ENCODE measurements at regions not wholly inside any gene's neighbourhood (a gene's known extent, or its start where the extent isn't known, plus 50 kb on each side); places are given as distances from the start of the nearest gene placed in this dataset.

- 24% methylated on average over 2 of the region's 5 CpGs for WGBS (ENCODE audit: insufficient coverage)
- H3K36me3 ChIP-seq (ENCODE audit: control insufficient read depth, insufficient read depth, low read length): no peaks in the 10 kb centered on the region
- no peaks in the 10 kb centered on the region for H3K9me3 ChIP-seq (ENCODE audit: control insufficient read depth, insufficient read depth, low read length)
- H3K4me1 ChIP-seq (ENCODE audit: control insufficient read depth, insufficient read depth, low read length): peaks cover 6% of the 10 kb centered on the region
- no peak overlapping the region for H3K4me3 ChIP-seq (ENCODE audit: low read depth, low read length)
- no peaks in the 10 kb centered on the region for H3K27me3 ChIP-seq (ENCODE audit: control insufficient read depth, insufficient read depth, low read length)
- no peak overlapping the region for H3K27ac ChIP-seq (ENCODE audit: low read depth, low read length)
- DNase-seq (ENCODE audit: low read depth in 4 of 6, low spot score in 6 of 6): peak in 2 of 6 donors; percentile 64 to 82
Observed at GRCh38 chr13:106681997-106682396, 114.1 kb upstream of the ARGLU1 start.

GRCh38 chr13:106681536-106681935 is 113.6 kb upstream of the ARGLU1 start:
- no peak overlapping the region for H3K27ac ChIP-seq (ENCODE audit: low read depth, low read length)

GRCh38 chr13:106680796-106681472 is 113.0 kb upstream of the ARGLU1 start:
- Histone ChIP-seq H3K4me1 (ENCODE audit: control insufficient read depth, insufficient read depth, low read length) (peaks cover 6% of the 10 kb centered on the region), H3K27ac (ENCODE audit: low read depth, low read length) (peak overlapping the region; percentile 36), H3K9me3 (ENCODE audit: control insufficient read depth, insufficient read depth, low read length) (no peaks in the 10 kb centered on the region), H3K36me3 (ENCODE audit: control insufficient read depth, insufficient read depth, low read length) (no peaks in the 10 kb centered on the region), H3K4me3 (ENCODE audit: low read depth, low read length) (no peak overlapping the region), H3K27me3 (ENCODE audit: control insufficient read depth, insufficient read depth, low read length) (no peaks in the 10 kb centered on the region)
- peak in 4 of 6 donors; percentile 35 to 83 (median 55) for DNase-seq (ENCODE audit: low read depth in 4 of 6, low spot score in 6 of 6)
- 0% methylated on average over 2 of the region's 7 CpGs for WGBS (ENCODE audit: insufficient coverage)

More at GRCh38 chr13:106681536-106681935, 113.6 kb upstream of the ARGLU1 start:
- Histone ChIP-seq H3K4me1 (ENCODE audit: control insufficient read depth, insufficient read depth, low read length) (peaks cover 6% of the 10 kb centered on the region), H3K4me3 (ENCODE audit: low read depth, low read length) (no peak overlapping the region), H3K9me3 (ENCODE audit: control insufficient read depth, insufficient read depth, low read length) (no peaks in the 10 kb centered on the region), H3K36me3 (ENCODE audit: control insufficient read depth, insufficient read depth, low read length) (no peaks in the 10 kb centered on the region), H3K27me3 (ENCODE audit: control insufficient read depth, insufficient read depth, low read length) (no peaks in the 10 kb centered on the region)
- peak in 2 of 6 donors; percentile 54 to 68 for DNase-seq (ENCODE audit: low read depth in 4 of 6, low spot score in 6 of 6)
- WGBS (ENCODE audit: insufficient coverage): no CpG with 5 or more reads among the region's 3 CpGs

- WGBS (ENCODE audit: insufficient coverage): 82% methylated on average over 2 of the region's 5 CpGs
- peaks cover 6% of the 10 kb centered on the region for H3K4me1 ChIP-seq (ENCODE audit: control insufficient read depth, insufficient read depth, low read length)
- H3K9me3 ChIP-seq (ENCODE audit: control insufficient read depth, insufficient read depth, low read length): no peaks in the 10 kb centered on the region
- no peak overlapping the region for H3K4me3 ChIP-seq (ENCODE audit: low read depth, low read length)
- no peaks in the 10 kb centered on the region for H3K27me3 ChIP-seq (ENCODE audit: control insufficient read depth, insufficient read depth, low read length)
- peak in 1 of 6 donors; percentile 62 for DNase-seq (ENCODE audit: low read depth in 4 of 6, low spot score in 6 of 6)
- no peaks in the 10 kb centered on the region for H3K36me3 ChIP-seq (ENCODE audit: control insufficient read depth, insufficient read depth, low read length)
- no peak overlapping the region for H3K27ac ChIP-seq (ENCODE audit: low read depth, low read length)
Observed at GRCh38 chr13:106678646-106679418, 110.9 kb upstream of the ARGLU1 start.

GRCh38 chr13:106675311-106675710 is 107.4 kb upstream of the ARGLU1 start:
- DNase-seq (ENCODE audit: low read depth in 4 of 6, low spot score in 6 of 6): no peak
- H3K36me3 ChIP-seq (ENCODE audit: control insufficient read depth, insufficient read depth, low read length): no peaks in the 10 kb centered on the region
- no peaks in the 10 kb centered on the region for H3K9me3 ChIP-seq (ENCODE audit: control insufficient read depth, insufficient read depth, low read length)
- no peaks in the 10 kb centered on the region for H3K4me1 ChIP-seq (ENCODE audit: control insufficient read depth, insufficient read depth, low read length)
- no peaks in the 10 kb centered on the region for H3K27me3 ChIP-seq (ENCODE audit: control insufficient read depth, insufficient read depth, low read length)
- H3K27ac ChIP-seq (ENCODE audit: low read depth, low read length): no peak overlapping the region
- no peak overlapping the region for H3K4me3 ChIP-seq (ENCODE audit: low read depth, low read length)

GRCh38 chr13:106660746-106661625 is 93.0 kb upstream of the ARGLU1 start:
- Histone ChIP-seq H3K4me1 (ENCODE audit: control insufficient read depth, insufficient read depth, low read length) (no peaks in the 10 kb centered on the region), H3K9me3 (ENCODE audit: control insufficient read depth, insufficient read depth, low read length) (no peaks in the 10 kb centered on the region), H3K36me3 (ENCODE audit: control insufficient read depth, insufficient read depth, low read length) (no peaks in the 10 kb centered on the region), H3K4me3 (ENCODE audit: low read depth, low read length) (no peak overlapping the region), H3K27me3 (ENCODE audit: control insufficient read depth, insufficient read depth, low read length) (no peaks in the 10 kb centered on the region), H3K27ac (ENCODE audit: low read depth, low read length) (no peak overlapping the region)
- DNase-seq (ENCODE audit: low read depth in 4 of 6, low spot score in 6 of 6): peak in 1 of 6 donors; percentile 69
- no CpG with 5 or more reads among the region's 6 CpGs for WGBS (ENCODE audit: insufficient coverage)

- Histone ChIP-seq H3K4me3 (ENCODE audit: low read depth, low read length) (no peak overlapping the region), H3K36me3 (ENCODE audit: control insufficient read depth, insufficient read depth, low read length) (no peaks in the 10 kb centered on the region), H3K9me3 (ENCODE audit: control insufficient read depth, insufficient read depth, low read length) (no peaks in the 10 kb centered on the region), H3K27ac (ENCODE audit: low read depth, low read length) (no peak overlapping the region), H3K27me3 (ENCODE audit: control insufficient read depth, insufficient read depth, low read length) (no peaks in the 10 kb centered on the region), H3K4me1 (ENCODE audit: control insufficient read depth, insufficient read depth, low read length) (no peaks in the 10 kb centered on the region)
- WGBS (ENCODE audit: insufficient coverage): 93% methylated on average over 2 of the region's 3 CpGs
- no peak for DNase-seq (ENCODE audit: low read depth in 4 of 6, low spot score in 6 of 6)
Observed at GRCh38 chr13:106657104-106657503, 89.2 kb upstream of the ARGLU1 start.

GRCh38 chr13:106656186-106656585 is 88.2 kb upstream of the ARGLU1 start:
- H3K36me3 ChIP-seq (ENCODE audit: control insufficient read depth, insufficient read depth, low read length): no peaks in the 10 kb centered on the region
- 83% methylated on average over 1 of the region's 1 CpG for WGBS (ENCODE audit: insufficient coverage)
- DNase-seq (ENCODE audit: low read depth in 4 of 6, low spot score in 6 of 6): peak in 1 of 6 donors; percentile 27

GRCh38 chr13:106651442-106651841 is 83.5 kb upstream of the ARGLU1 start:
- Histone ChIP-seq H3K4me3 (ENCODE audit: low read depth, low read length) (no peak overlapping the region), H3K27ac (ENCODE audit: low read depth, low read length) (no peak overlapping the region), H3K9me3 (ENCODE audit: control insufficient read depth, insufficient read depth, low read length) (peaks cover 1% of the 10 kb centered on the region), H3K36me3 (ENCODE audit: control insufficient read depth, insufficient read depth, low read length) (no peaks in the 10 kb centered on the region), H3K27me3 (ENCODE audit: control insufficient read depth, insufficient read depth, low read length) (no peaks in the 10 kb centered on the region), H3K4me1 (ENCODE audit: control insufficient read depth, insufficient read depth, low read length) (no peaks in the 10 kb centered on the region)
- peak in 1 of 6 donors; percentile 30 for DNase-seq (ENCODE audit: low read depth in 4 of 6, low spot score in 6 of 6)
- WGBS (ENCODE audit: insufficient coverage): 90% methylated on average over 2 of the region's 3 CpGs

More at GRCh38 chr13:106656186-106656585, 88.2 kb upstream of the ARGLU1 start:
- Histone ChIP-seq H3K27me3 (ENCODE audit: control insufficient read depth, insufficient read depth, low read length) (no peaks in the 10 kb centered on the region), H3K27ac (ENCODE audit: low read depth, low read length) (no peak overlapping the region), H3K4me1 (ENCODE audit: control insufficient read depth, insufficient read depth, low read length) (no peaks in the 10 kb centered on the region), H3K4me3 (ENCODE audit: low read depth, low read length) (no peak overlapping the region), H3K9me3 (ENCODE audit: control insufficient read depth, insufficient read depth, low read length) (no peaks in the 10 kb centered on the region)
